ENCODE measurements at regions not wholly inside any gene's neighbourhood (a gene's known extent, or its start where the extent isn't known, plus 50 kb on each side); places are given as distances from the start of the nearest gene placed in this dataset.

DNA sequence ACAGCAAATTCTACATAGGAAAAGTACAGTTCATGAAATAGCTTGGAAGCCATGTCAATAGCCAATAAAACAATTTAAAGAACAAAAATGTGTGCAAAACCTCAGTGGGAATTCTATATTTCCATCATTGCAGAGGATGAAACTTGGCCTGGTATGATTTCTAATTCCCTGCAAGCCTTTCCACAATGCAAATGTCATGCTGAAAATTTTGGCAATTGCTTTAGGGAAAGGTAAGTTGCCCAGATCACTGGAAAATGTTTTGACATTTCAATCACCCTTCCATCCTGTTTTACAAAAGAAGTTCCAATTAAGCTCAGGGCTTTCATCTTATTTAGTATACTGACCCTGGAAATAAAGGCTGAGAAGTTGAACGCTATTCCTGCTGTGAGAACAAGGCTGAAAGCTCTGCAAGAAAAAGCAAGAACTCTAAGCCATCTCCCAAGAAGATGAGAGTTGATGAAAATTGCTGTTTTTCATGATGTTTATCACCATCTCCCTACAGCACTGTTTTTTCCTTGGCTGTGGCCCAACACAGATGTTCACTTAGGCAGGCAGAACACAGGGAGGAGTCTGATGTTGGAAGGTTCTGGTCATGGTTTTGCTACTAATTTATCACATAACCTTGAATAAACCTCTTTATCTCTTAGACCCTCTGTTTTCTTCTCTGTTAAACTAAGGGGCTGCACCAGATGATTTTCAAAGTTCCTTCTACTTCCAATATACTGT lies 263.7 kb downstream of the KCTD12 start:
- Histone ChIP-seq H4K20me1 (ENCODE audit: insufficient read depth) (no peaks in the 10 kb centered on the region), H3K9me2 (ENCODE audit: insufficient read depth) (no peaks in the 10 kb centered on the region), H3K27me3 (ENCODE audit: insufficient read depth, low read depth) (no peaks in the 10 kb centered on the region), H3K4me1 (replicated peaks; ENCODE audit: insufficient read depth) (peaks cover 5% of the 10 kb centered on the region; the same call in 1 of the 2 replicates), H2AFZ (no peak overlapping the region), H3K36me3 (ENCODE audit: low read depth) (no peaks in the 10 kb centered on the region), H3K9me3 (ENCODE audit: insufficient read depth, low read depth) (no peaks in the 10 kb centered on the region; the same call in 1 of the 2 replicates), H3K4me3 (no peak overlapping the region), H3K79me2 (ENCODE audit: low read depth) (no peaks in the 10 kb centered on the region), H3K27ac (no peak overlapping the region), H3K4me2 (no peak overlapping the region), H3F3A (ENCODE audit: insufficient read depth, low read depth) (no peaks in the 10 kb centered on the region; the same call in 1 of the 2 replicates)
- no peak for DNase-seq
- no TSS peak for BruUV-seq (replicated peaks)
- intact Hi-C loops (cut with micrococcal nuclease; ENCODE audit: unreplicated experiment): no loop called here
- POLR2A ChIA-PET (ENCODE audit: unreplicated experiment): no interaction called here
- CTCF ChIA-PET: interaction anchor here (0.6 kb wide), 1 partner anchor 9 kb away, joined by 3 read pairs; no protein-coding TSS in a partner anchor
- no peak for TF ChIP-seq CTCF (conservative IDR thresholded peaks at IDR 0.05)
- no peak for TF ChIP-seq EZH2 (IDR thresholded peaks at IDR 0.05; ENCODE audit: low read depth)

DNA sequence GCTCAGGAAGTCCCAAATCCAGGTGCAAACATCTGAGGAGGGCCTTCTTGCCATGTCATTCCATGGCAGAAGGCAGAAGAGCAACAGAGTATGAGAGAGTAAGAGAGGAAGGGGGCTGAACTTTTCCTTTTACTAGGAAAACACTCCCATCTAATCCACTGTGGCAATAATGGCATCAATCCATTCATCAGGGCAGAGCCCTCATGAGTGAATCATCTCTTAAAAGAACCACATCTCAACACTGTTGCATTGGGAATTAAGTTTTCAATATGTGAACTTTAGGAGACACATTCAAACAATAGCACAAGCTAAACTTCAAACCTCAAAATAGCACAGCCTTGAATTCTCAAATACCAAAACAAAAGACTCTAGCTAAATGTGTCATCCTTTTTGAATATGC lies 264.5 kb downstream of the KCTD12 start:
- no peaks in the 10 kb centered on the region for H3K9me2 ChIP-seq (ENCODE audit: insufficient read depth)
- H4K20me1 ChIP-seq (ENCODE audit: insufficient read depth): no peaks in the 10 kb centered on the region
- no peak overlapping the region for H3K4me3 ChIP-seq
- CTCF ChIA-PET: interaction anchor here (0.6 kb wide), 1 partner anchor 9 kb away, joined by 3 read pairs; no protein-coding TSS in a partner anchor
- no peaks in the 10 kb centered on the region; the same call in 1 of the 2 replicates for H3F3A ChIP-seq (ENCODE audit: insufficient read depth, low read depth)
- intact Hi-C loops (cut with micrococcal nuclease; ENCODE audit: unreplicated experiment): no loop called here
- H3K36me3 ChIP-seq (ENCODE audit: low read depth): no peaks in the 10 kb centered on the region
- H3K4me2 ChIP-seq: no peak overlapping the region
- H3K4me1 ChIP-seq (replicated peaks; ENCODE audit: insufficient read depth): peaks cover 5% of the 10 kb centered on the region; the same call in 1 of the 2 replicates
- no peaks in the 10 kb centered on the region for H3K27me3 ChIP-seq (ENCODE audit: insufficient read depth, low read depth)
- DNase-seq: no peak
- no peak for TF ChIP-seq CTCF (conservative IDR thresholded peaks at IDR 0.05)
- no peak for TF ChIP-seq EZH2 (IDR thresholded peaks at IDR 0.05; ENCODE audit: low read depth)
- no peak overlapping the region for H3K27ac ChIP-seq
- no peaks in the 10 kb centered on the region for H3K79me2 ChIP-seq (ENCODE audit: low read depth)
- POLR2A ChIA-PET (ENCODE audit: unreplicated experiment): no interaction called here
- no peaks in the 10 kb centered on the region; the same call in 1 of the 2 replicates for H3K9me3 ChIP-seq (ENCODE audit: insufficient read depth, low read depth)
- no TSS peak for BruUV-seq (replicated peaks)
- no peak overlapping the region for H2AFZ ChIP-seq

DNA sequence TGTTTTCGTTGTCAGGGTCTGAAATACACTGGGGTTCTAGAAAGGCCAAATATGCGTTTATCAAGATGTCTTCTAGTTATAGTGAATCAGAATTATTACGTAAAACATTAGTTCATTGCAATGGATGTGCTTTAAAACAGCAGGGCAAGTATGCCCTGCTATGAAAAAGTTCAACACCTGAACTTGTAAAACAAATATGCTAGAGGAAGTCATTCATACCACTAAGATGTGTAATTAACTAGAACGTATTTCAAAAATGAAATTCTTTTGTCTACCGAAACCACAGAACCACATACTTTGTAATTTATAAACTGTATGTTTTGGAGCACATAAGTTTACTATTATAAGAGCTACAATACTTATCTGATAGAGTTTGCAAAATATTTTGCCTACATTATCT lies 266.2 kb downstream of the KCTD12 start:
- BruUV-seq (replicated peaks): no TSS peak
- Histone ChIP-seq H3F3A (ENCODE audit: insufficient read depth, low read depth) (no peaks in the 10 kb centered on the region; the same call in 1 of the 2 replicates), H4K20me1 (ENCODE audit: insufficient read depth) (no peaks in the 10 kb centered on the region), H3K36me3 (ENCODE audit: low read depth) (no peaks in the 10 kb centered on the region), H3K9me3 (ENCODE audit: insufficient read depth, low read depth) (no peaks in the 10 kb centered on the region; the same call in 1 of the 2 replicates), H3K4me2 (no peak overlapping the region), H3K79me2 (ENCODE audit: low read depth) (no peaks in the 10 kb centered on the region), H3K9me2 (ENCODE audit: insufficient read depth) (no peaks in the 10 kb centered on the region), H3K27me3 (ENCODE audit: insufficient read depth, low read depth) (no peaks in the 10 kb centered on the region), H3K4me3 (no peak overlapping the region), H3K4me1 (replicated peaks; ENCODE audit: insufficient read depth) (peaks cover 5% of the 10 kb centered on the region; the same call in 1 of the 2 replicates), H2AFZ (no peak overlapping the region), H3K27ac (no peak overlapping the region)
- intact Hi-C loops (cut with micrococcal nuclease; ENCODE audit: unreplicated experiment): no loop called here
- peak in 1 of 2 experiments; percentile 36 for DNase-seq
- ChIA-PET CTCF (no interaction called here), POLR2A (ENCODE audit: unreplicated experiment) (no interaction called here)
- no peak for TF ChIP-seq EZH2 (IDR thresholded peaks at IDR 0.05; ENCODE audit: low read depth)
- TF ChIP-seq CTCF (conservative IDR thresholded peaks at IDR 0.05): no peak
